NT2/D1 (cell line): ENCODE measurements at regions not wholly inside any gene's neighbourhood (a gene's known extent, or its start where the extent isn't known, plus 50 kb on each side); places are given as distances from the start of the nearest gene placed in this dataset.

Experiments used
- SUZ12 ChIP-seq: IDR thresholded peaks from 2 replicates; pipeline ENCODE4 v1.6.1; 2011; ENCODE audit not compliant: insufficient read length, insufficient read depth; ENCODE audit errors: extremely low read depth
- YY1 ChIP-seq: IDR thresholded peaks from 2 replicates; pipeline ENCODE4 v1.6.1; 2011; ENCODE audit not compliant: insufficient read length, insufficient read depth
- ZNF274 ChIP-seq: IDR thresholded peaks from 2 replicates; pipeline ENCODE4 v1.6.1; 2011; ENCODE audit warnings: mild to moderate bottlenecking, low read depth, low read length

- TF ChIP-seq ZNF274 (no peak), YY1 (no peak), SUZ12 (no peak)
These were observed 141.4 kb upstream of the TOPAZ1 start for GRCh38 chr3:44100298-44100695.
